ENCODE measurements at regions not wholly inside any gene's neighbourhood (a gene's known extent, or its start where the extent isn't known, plus 50 kb on each side); places are given as distances from the start of the nearest gene placed in this dataset.

DNA sequence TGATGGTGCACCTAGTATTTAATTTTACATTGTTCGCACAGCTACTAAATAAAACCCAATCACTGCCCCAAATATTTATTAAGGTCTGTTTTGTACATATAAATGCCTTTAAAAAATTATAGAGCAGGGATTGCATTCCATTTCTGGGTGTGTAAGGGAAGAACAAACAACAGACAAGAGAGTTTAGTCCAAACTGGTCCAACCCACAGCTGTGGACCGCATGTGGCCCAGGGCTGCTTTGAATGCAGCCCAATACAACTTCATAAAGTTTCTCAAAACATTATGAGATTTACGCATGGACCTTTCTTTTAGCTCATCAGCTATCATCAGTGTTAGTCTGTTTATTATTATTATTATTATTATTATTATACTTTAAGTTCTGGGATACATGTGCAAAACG lies 114.8 kb upstream of the LRATD1 start:
- H3K36me3 ChIP-seq: no peaks in the 10 kb centered on the region
- H3K4me1 ChIP-seq: no peaks in the 10 kb centered on the region
- no peak for DNase-seq (ENCODE audit: low spot score)
- H3K27ac ChIP-seq: no peak overlapping the region
- no peak overlapping the region for H3K4me3 ChIP-seq
- TF ChIP-seq CTCF (IDR thresholded peaks at IDR 0.05): no peak
- H3K27me3 ChIP-seq: no peaks in the 10 kb centered on the region
- H3K9me3 ChIP-seq: no peaks in the 10 kb centered on the region

GRCh38 chr2:14520385-14520945 lies 112.1 kb upstream of the LRATD1 start:
- Histone ChIP-seq H3K4me1 (no peaks in the 10 kb centered on the region), H3K9me3 (no peaks in the 10 kb centered on the region), H3K27me3 (no peaks in the 10 kb centered on the region), H3K36me3 (no peaks in the 10 kb centered on the region), H3K27ac (no peak overlapping the region), H3K4me3 (no peak overlapping the region)
- no peak for TF ChIP-seq CTCF (IDR thresholded peaks at IDR 0.05)
- no peak for DNase-seq (ENCODE audit: low spot score)

- no peak for TF ChIP-seq CTCF (IDR thresholded peaks at IDR 0.05)
- no peak for DNase-seq (ENCODE audit: low spot score)
- Histone ChIP-seq H3K4me3 (no peak overlapping the region), H3K27ac (no peak overlapping the region), H3K27me3 (no peaks in the 10 kb centered on the region), H3K4me1 (no peaks in the 10 kb centered on the region), H3K36me3 (no peaks in the 10 kb centered on the region), H3K9me3 (no peaks in the 10 kb centered on the region)
These were observed 108.3 kb upstream of the LRATD1 start for GRCh38 chr2:14524041-14524802.

DNA sequence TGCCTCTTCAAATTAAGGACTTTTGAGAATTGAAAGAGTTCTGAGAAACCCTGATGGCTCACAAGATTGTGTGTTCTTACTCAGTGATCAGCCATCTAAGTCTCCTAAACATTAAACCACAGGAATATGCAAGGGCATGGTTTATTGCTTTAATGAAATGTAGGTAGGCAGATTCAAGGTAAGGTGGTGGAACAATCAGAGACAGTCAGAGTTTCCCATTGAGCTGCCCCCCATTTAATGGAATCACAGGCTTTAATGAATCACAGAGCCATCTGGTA lies 107.8 kb upstream of the LRATD1 start:
- Histone ChIP-seq H3K27me3 (no peaks in the 10 kb centered on the region), H3K4me1 (no peaks in the 10 kb centered on the region), H3K36me3 (no peaks in the 10 kb centered on the region), H3K27ac (no peak overlapping the region), H3K9me3 (no peaks in the 10 kb centered on the region), H3K4me3 (no peak overlapping the region)
- DNase-seq (ENCODE audit: low spot score): no peak
- no peak for TF ChIP-seq CTCF (IDR thresholded peaks at IDR 0.05)

DNA sequence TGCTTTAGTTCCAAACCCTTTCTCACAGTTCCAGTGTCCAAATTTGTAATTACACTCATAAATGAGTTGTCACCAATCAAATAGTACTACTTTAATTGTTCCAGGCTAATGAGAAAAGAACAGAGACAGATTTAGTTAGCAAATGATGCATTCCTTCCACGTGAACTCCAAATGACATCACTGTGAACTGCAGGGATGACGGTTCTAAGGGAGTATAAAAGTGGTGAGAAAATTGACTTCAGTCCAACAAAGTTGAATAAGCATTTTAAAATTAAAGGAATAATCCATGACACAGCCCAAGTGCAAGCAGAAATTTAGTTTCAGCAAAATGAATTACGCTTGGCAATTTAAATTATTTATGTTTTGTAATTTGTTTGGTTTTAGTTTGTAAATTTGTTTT lies 102.0 kb upstream of the LRATD1 start:
- no peaks in the 10 kb centered on the region for H3K36me3 ChIP-seq
- H3K27me3 ChIP-seq: no peaks in the 10 kb centered on the region
- H3K4me3 ChIP-seq: no peak overlapping the region
- no peak for TF ChIP-seq CTCF (IDR thresholded peaks at IDR 0.05)
- DNase-seq (ENCODE audit: low spot score): no peak
- H3K27ac ChIP-seq: no peak overlapping the region
- no peaks in the 10 kb centered on the region for H3K9me3 ChIP-seq
- peaks cover 0 to 7% of the 10 kb centered on the region in 2 donors for H3K4me1 ChIP-seq
